ENCODE measurements at regions not wholly inside any gene's neighbourhood (a gene's known extent, or its start where the extent isn't known, plus 50 kb on each side); places are given as distances from the start of the nearest gene placed in this dataset.

GRCh38 chr17:65328567-65328966 lies 191.4 kb downstream of the RGS9 start:
- no peaks in the 10 kb centered on the region for H3F3A ChIP-seq (replicated peaks; ENCODE audit: low read depth)
- no peak for TF ChIP-seq ZNF462 (CRISPR knock-in tag; IDR thresholded peaks at IDR 0.05)
- no peak for TF ChIP-seq REST (IDR thresholded peaks at IDR 0.05; ENCODE audit: unreplicated experiment)
- TF ChIP-seq EZH2 (IDR thresholded peaks at IDR 0.05; ENCODE audit: low read depth, unreplicated experiment), result no peak
- TF ChIP-seq EZH2phosphoT487 (IDR thresholded peaks at IDR 0.05; ENCODE audit: unreplicated experiment), result no peak
- TF ChIP-seq JUNB (IDR thresholded peaks at IDR 0.05; ENCODE audit: unreplicated experiment), result no peak
- TF ChIP-seq POLR2AphosphoS5 (IDR thresholded peaks at IDR 0.05; ENCODE audit: low read depth), result no peak
- TF ChIP-seq ZNF114 (CRISPR knock-in tag; IDR thresholded peaks at IDR 0.05), result no peak
- no peak for TF ChIP-seq ETS1 (IDR thresholded peaks at IDR 0.05)
- TF ChIP-seq CTCF (conservative IDR thresholded peaks at IDR 0.05; ENCODE audit: low read depth in 2 of 2), result no peak
- no peak for TF ChIP-seq CREB1 (CRISPR knock-in tag; IDR thresholded peaks at IDR 0.05; ENCODE audit: low read depth)
- no peak for TF ChIP-seq STAT1 (IDR thresholded peaks at IDR 0.05; ENCODE audit: unreplicated experiment)
- TF ChIP-seq ZNF331 (CRISPR knock-in tag; IDR thresholded peaks at IDR 0.05; ENCODE audit: low read depth), result no peak
- no peak for TF ChIP-seq NANOG (IDR thresholded peaks at IDR 0.05; ENCODE audit: borderline replicate concordance)
- H3K4me1 ChIP-seq (ENCODE audit: insufficient read depth), result no peaks in the 10 kb centered on the region
- H3K4me3 Mint-ChIP-seq, result no peak overlapping the region
- H4K20me1 ChIP-seq (replicated peaks; ENCODE audit: insufficient read depth), result no peaks in the 10 kb centered on the region
- no peaks in the 10 kb centered on the region for H3K79me2 ChIP-seq (replicated peaks; ENCODE audit: insufficient read depth)
- H3K4me3 ChIP-seq, result no peak overlapping the region
- peaks cover 8% of the 10 kb centered on the region for H3K27me3 Mint-ChIP-seq (ENCODE audit: insufficient read depth, low read depth, poor library complexity)
- no peak overlapping the region for H3K4me2 ChIP-seq
- ATAC-seq (no peak), DNase-seq (ENCODE audit: low spot score) (no peak)
- H3K27me3 ChIP-seq (ENCODE audit: insufficient read depth), result no peaks in the 10 kb centered on the region
- no peak overlapping the region for H3K27ac Mint-ChIP-seq
- no peak overlapping the region for H3K27ac ChIP-seq (ENCODE audit: low read depth)
- peaks cover 7% of the 10 kb centered on the region; the same call in 2 of the 3 replicates for H3K4me1 Mint-ChIP-seq
- H3K36me3 Mint-ChIP-seq (ENCODE audit: low read depth), result no peaks in the 10 kb centered on the region
- H3K9me2 ChIP-seq (ENCODE audit: insufficient read depth), result peaks cover 25% of the 10 kb centered on the region; the same call in 1 of the 2 replicates
- H2AFZ ChIP-seq, result no peak overlapping the region
- H3K9me3 Mint-ChIP-seq, result no peaks in the 10 kb centered on the region
- H3K36me3 ChIP-seq (ENCODE audit: insufficient read depth), result no peaks in the 10 kb centered on the region
